Motor neuron (in vitro differentiated cells): ENCODE measurements at regions not wholly inside any gene's neighbourhood (a gene's known extent, or its start where the extent isn't known, plus 50 kb on each side); places are given as distances from the start of the nearest gene placed in this dataset.
"Not testable (repeated sequence)": the region's sequence is repeated elsewhere in the genome, so short reads cannot be mapped to it uniquely, and the experiment has no call there.

Experiments used
- ATAC-seq, 8 experiments: fragments of 200-7000 bp; cut with Tn5 transposase; replicated peaks in 6 of 8; 2 replicates each; pipeline ENCODE4 v1.8.0; 2021; ENCODE audit warnings: mild to moderate bottlenecking in 8 of 8, moderate library complexity in 8 of 8
- H3K27ac ChIP-seq, 2 donors: fragments of 250-450 bp; sonication (Bioruptor Pico); 2 replicates each; pipeline ENCODE4 v1.9.0; 2021; ENCODE audit warnings: antibody characterized with exemption in 2 of 2, mild to moderate bottlenecking in 2 of 2, moderate library complexity in 1 of 2
- H3K4me1 ChIP-seq, 2 donors: fragments of 250-450 bp; sonication (Bioruptor Pico); replicated peaks in 1 of 2; 2 replicates each; pipeline ENCODE4 v1.6.1; 2021; ENCODE audit warnings: antibody characterized with exemption in 2 of 2, mild to moderate bottlenecking in 2 of 2, moderate library complexity in 1 of 2
- H3K4me3 ChIP-seq, 5 donors: fragments of 250-450 bp; sonication (Bioruptor Pico); 2 replicates each; pipeline ENCODE4 v1.9.0; 2021; ENCODE audit warnings: antibody characterized with exemption in 5 of 5, mild to moderate bottlenecking in 5 of 5, moderate library complexity in 4 of 5
- WGBS, 10 experiments: fragments of 450-650 bp; shearing (Covaris generic); methylation state at CpG; one replicate each; pipeline ENCODE4 v1.0.0; 2022; 5-methylcytosine and 5-hydroxymethylcytosine counted together
- in situ Hi-C, 9 experiments: fragments of 400-800 bp; cut with MboI; loops; one replicate each; pipeline ENCODE4 v1.15.0; 2021; ENCODE audit warnings: low sequenced_read_pairs in 9 of 9, low pct_unique_long_range_greater_than_20kb in 2 of 9; ENCODE audit not compliant: unreplicated experiment in 9 of 9

DNA sequence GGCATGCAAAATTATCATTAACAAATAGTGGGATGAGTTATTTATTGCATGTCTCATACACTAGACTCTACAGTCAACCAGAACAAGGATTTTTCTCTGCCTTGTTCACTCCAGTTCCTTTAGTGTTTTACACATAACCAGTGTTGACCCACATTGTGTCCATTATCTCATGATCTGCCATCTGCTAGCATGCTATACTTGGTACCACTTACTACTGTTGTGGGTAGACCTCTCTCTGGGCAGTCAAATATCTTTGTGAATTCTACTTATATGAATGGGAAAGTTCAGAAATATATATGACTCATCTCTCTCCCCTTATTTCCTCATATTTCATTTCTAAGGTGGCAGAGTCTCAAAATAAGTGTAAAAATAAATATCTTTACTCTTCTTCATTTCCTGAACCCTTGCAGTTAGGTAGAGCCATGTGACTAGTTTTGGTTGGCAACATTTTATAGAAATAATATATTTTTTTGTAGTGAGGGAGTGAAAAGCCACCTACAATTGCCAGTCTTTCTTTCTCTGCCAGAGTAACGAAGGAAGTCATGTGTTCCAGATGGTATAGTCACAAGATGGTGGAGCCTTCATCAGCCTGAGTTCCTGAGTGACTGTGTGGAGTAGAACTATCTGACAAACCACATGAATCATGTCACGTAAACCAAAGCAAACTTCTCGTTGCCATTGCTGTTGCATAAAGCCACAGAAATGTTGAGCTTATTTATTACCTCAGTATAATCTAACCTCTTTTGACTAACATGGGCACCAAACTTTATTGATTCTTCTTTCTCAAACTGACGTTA, 704.0 kb downstream of the RNF144A start:
- ATAC-seq, result no peak
- 32 to 100% (median 87%) methylated on average over 1 to 4 of the region's 4 CpGs for WGBS, 10 experiments

DNA sequence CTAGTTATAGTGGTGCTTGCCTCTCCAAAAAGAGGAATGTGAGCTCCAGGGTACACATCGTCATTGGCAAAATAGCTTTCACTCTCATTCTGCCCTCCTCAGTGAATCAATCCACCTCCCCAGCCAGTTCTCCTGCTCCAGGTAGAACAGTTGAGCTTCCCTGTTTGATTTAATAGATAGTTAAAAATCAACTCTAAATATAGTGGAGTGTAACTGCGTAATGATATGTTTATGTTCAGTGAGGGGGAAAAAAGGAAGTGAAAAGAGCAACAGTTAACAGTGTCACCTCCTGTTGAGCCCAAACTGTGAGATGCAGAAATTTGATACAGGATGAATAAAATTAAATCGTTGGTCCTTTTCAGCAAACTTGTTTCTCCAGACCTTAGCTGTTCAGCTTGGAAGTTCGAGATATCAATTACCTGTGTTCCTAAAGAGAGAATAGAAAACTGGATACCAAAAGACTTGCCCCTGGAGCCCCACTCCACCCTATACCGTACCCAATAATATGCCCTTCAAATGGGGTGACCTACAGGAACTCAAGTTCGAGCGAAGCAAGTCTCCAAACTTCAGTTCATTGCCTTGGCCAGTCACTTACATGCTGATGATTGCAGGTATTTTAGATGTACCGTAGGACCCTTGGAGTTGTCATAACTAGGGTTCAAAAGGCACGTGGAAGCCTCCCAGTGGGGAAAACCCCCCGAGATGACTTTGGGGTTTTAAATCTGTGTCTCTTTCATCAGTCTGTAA, 708.4 kb downstream of the RNF144A start:
- no peak for ATAC-seq
- 26 to 100% (median 81%) methylated on average over 1 to 9 of the region's 10 CpGs for WGBS, 10 experiments
- in situ Hi-C loops, result no loop called here

More for the DNA sequence above, 704.0 kb downstream of the RNF144A start:
- no peaks in the 10 kb centered on the region for H3K4me1 ChIP-seq
- no peak overlapping the region for H3K4me3 ChIP-seq
- no peak overlapping the region for H3K27ac ChIP-seq
- in situ Hi-C loops, result no loop called here

DNA sequence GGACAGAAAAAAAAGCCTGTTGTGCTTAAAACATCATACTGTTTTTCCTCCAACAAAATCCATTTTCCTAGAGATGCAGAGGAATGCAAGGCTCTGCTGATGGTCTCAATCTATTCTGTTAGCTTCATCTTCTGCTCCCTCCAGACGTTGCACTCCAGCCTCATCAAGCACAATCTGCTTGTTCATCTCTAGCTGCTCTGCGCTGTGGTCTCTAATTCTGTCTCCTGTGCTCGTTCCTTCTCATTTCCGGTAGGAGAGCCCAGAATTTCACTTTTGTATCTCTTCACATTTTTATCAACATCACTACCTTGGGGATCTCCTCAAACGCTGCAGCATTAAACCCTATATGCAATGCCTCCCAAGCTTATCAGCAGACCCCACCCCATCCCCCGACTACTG, 708.9 kb downstream of the RNF144A start:
- no peak overlapping the region for H3K4me3 ChIP-seq
- WGBS, 10 experiments, result 50 to 100% (median 88%) methylated on average over 2 to 6 of the region's 6 CpGs
- H3K4me1 ChIP-seq, result peaks cover 0 to 8% of the 10 kb centered on the region in 2 donors
- no peak overlapping the region for H3K27ac ChIP-seq
- ATAC-seq, result no peak
- in situ Hi-C loops, result no loop called here

More for the DNA sequence above, 708.4 kb downstream of the RNF144A start:
- H3K4me1 ChIP-seq, result peaks cover 0 to 8% of the 10 kb centered on the region in 2 donors
- H3K27ac ChIP-seq, result no peak overlapping the region
- H3K4me3 ChIP-seq, result no peak overlapping the region

DNA sequence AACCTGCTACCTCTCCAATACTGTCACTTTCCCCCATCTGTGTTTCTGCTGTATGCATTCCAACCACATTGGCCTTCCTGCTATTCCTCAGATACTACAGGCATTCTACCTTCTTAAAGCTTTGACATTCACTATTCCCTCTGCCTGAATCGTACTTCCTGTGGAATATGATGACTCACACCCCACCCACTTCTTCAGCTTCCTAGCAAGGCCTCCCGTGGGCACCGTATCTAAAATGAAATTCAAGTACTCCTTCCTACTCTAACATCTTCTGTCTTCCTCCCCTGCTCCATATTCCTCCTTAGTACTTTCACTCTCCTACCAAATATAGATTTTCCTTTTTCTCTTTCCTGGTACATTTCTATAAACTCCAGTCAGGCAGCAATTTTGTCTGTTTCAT, 710.4 kb downstream of the RNF144A start:
- in situ Hi-C loops, result no loop called here
- Histone ChIP-seq H3K27ac (no peak overlapping the region), H3K4me3 (no peak overlapping the region), H3K4me1 (peaks cover 0 to 8% of the 10 kb centered on the region in 2 donors)
- ATAC-seq, result no peak
- WGBS, 10 experiments, result 0 to 92% (median 76%) methylated on average over 1 to 3 of the region's 3 CpGs; no CpG with 5 or more reads in 1 of the 10 experiments

DNA sequence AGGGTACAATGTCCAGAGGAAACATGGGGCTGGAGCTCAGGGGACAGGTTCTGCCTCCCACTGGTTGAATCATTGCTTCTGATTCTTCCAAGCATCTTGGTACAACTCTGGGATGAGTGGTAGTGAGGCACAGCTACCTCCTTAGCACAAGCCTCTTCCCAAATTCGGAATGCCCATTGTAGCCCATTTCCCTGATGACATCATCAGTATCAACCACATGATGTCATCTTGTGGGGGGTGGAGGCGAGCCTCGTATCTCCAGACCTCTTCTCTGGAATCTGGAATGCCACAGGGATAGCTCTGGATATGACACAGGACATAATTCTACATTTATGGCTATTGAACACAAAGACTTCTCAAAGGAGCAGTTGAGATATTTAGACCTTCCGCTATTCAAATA, 715.2 kb downstream of the RNF144A start:
- ATAC-seq, result no peak
- in situ Hi-C loops, result no loop called here

DNA sequence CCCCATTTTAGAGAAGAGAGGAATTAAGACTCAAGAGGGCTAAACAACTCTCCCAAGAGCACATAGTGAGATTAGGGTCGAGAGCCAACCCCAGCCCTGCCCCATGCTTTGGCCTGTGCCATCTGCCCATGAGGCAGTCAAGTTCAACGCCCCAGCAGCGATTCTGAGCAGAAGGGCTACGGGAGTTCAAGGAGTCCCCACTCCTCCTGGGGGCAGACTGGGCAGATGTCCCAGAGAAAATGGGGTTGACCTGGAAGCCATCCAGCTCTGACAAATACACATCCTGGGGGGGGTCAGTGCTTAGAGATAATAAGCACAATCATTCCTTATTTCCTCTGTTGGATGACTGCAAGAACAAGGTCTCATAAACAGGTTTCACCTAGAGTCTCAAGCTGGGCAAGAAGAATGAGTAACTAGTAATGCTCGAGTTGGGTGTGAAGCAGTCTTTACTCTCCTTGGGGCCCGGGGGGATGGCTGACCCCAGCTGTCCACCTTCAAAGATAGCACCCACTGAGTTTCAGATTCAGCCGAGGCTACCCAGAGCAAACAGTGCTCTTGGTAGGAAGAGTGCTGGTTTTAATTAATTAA, 716.4 kb downstream of the RNF144A start:
- H3K4me1 ChIP-seq, result peaks cover 15 to 28% of the 10 kb centered on the region in 2 donors
- no peak overlapping the region for H3K4me3 ChIP-seq
- WGBS, 10 experiments, result 50 to 100% (median 80%) methylated on average over 1 to 5 of the region's 7 CpGs; no CpG with 5 or more reads in 4 of the 10 experiments
- peak in 3 of 8 experiments; percentile 15 to 48 (median 19) for ATAC-seq
- in situ Hi-C loops, result no loop called here
- peak overlapping the region; percentile 1 to 14 for H3K27ac ChIP-seq

More for the DNA sequence above, 715.2 kb downstream of the RNF144A start:
- Histone ChIP-seq H3K4me1 (peaks cover 15 to 29% of the 10 kb centered on the region in 2 donors), H3K4me3 (no peak overlapping the region), H3K27ac (no peak overlapping the region)
- 38 to 100% (median 79%) methylated on average over 1 to 3 of the region's 4 CpGs; no CpG with 5 or more reads in 2 of the 10 experiments for WGBS, 10 experiments

DNA sequence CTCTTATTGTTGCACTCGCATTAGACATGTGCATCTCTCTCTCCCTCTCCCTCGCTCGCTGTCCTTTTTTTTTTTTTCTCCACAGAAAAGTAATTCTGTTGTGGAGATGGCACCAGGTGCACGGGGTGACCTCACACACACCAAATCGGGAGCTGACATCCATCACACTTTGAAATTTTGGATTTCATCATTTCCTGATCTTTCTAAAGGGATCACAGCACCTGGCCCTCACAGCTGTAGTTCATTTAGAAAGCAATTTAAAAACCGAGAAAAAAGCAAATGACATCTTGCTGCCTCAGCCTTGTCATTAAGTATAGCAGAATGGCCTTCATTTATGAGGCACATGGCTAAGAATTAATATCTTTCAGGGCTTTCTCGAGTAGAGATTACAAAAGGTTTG, 717.2 kb downstream of the RNF144A start:
- peak overlapping the region; percentile 55 to 60 for H3K27ac ChIP-seq
- peaks cover 15 to 20% of the 10 kb centered on the region in 2 donors for H3K4me1 ChIP-seq
- ATAC-seq, result peak in 5 of 8 experiments; percentile 83 to 95 (median 90)
- WGBS, 10 experiments, result 4 to 65% (median 25%) methylated on average over 1 to 7 of the region's 7 CpGs
- H3K4me3 ChIP-seq, result no peak overlapping the region
- in situ Hi-C loops, result no loop called here

DNA sequence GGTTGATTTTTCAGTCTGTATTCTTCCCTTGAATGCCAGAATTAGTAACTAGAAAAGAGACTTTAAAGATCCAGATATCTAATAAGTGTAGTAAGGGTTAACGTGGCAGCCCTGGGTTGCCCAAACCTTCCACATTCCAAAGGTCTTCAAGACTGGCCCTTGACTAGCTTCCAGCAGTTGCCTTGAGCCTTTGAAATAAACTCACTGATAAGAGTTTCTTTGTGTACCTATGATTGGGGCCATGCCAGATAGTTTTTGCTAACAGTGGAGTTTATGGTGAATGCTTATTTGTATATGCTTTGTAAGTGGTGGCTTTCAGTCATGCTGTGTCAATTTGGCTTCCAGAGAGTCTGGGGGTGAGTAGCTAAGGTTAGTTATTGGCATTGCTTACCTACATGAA, 722.3 kb downstream of the RNF144A start:
- 10 to 100% (median 67%) methylated on average over 1 of the region's 1 CpG; no CpG with 5 or more reads in 6 of the 10 experiments for whole genome bisulfite sequencing, 10 experiments
- ATAC-seq, result no peak
- in situ Hi-C loops, result no loop called here
- Histone ChIP-seq H3K4me3 (no peak overlapping the region), H3K27ac (no peak overlapping the region), H3K4me1 (peaks cover 6 to 10% of the 10 kb centered on the region in 2 donors)

DNA sequence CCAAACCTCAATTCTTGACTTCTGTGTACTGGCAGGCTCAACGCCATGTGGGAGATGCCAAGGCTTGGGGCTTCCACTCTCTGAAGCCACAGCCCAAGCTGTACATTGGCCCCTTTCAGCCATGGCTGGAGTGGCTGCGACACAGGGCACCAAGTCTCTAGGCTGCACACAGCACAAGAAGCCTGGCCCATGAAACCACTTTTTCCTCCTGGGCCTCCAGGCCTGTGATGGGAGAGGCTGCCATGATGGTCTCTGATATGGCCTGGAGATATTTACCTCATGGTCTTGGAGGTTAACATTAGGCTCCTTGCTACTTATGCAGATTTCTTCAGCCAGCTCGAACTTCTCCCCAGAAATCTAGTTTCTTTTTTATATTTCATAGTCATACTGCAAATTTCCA, 724.1 kb downstream of the RNF144A start:
- WGBS, 10 experiments, result 0 to 95% (median 55%) methylated on average over 1 to 3 of the region's 3 CpGs; no CpG with 5 or more reads in 4 of the 10 experiments
- in situ Hi-C loops, H3K4me1 ChIP-seq, H3K4me3 ChIP-seq, ATAC-seq, H3K27ac ChIP-seq: not testable (repeated sequence)

DNA sequence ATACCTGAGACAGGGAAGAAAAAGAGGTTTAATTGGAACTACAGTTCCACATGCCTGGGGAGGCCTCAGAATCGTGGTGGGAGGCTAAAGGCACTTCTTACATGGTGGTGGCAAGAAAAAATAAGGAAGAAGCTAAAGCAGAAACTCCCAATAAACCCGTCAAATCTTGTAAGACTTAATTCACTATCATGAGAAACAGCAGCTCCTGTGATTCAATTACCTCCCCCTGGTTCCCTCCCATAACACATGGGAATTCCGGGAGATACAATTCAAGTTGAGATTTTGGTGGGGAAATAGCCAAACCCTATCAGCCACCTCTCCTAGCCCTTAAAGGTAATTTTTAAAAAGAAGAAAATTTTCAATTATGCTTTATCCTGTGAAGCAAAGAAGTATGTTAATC, 728.8 kb downstream of the RNF144A start:
- H3K4me1 ChIP-seq, result no peaks in the 10 kb centered on the region
- no peak overlapping the region for H3K27ac ChIP-seq
- ATAC-seq, result no peak
- 32 to 100% (median 79%) methylated on average over 1 to 3 of the region's 3 CpGs; no CpG with 5 or more reads in 1 of the 10 experiments for WGBS, 10 experiments
- no peak overlapping the region for H3K4me3 ChIP-seq
- in situ Hi-C loops, result no loop called here

DNA sequence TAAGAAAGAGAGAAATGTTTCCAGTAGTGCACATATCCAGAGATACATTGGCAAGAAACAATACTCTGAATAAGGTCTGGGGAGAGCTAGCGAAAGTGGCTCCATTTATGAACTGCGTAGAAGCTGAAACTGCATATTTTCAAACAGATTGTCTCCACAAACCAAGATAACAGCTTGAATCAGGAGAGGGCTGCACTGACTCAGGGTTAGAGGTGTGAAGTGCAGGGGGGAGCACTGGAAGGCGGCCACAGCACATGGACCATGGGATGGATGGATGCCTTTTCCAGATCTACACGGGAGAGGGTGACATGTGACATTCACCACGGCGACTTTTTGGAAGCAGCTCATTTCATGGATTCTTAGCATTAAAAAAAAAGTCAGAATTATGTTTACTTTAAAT, 729.4 kb downstream of the RNF144A start:
- no peak for ATAC-seq
- Histone ChIP-seq H3K27ac (no peak overlapping the region), H3K4me3 (no peak overlapping the region), H3K4me1 (no peaks in the 10 kb centered on the region)
- 50 to 100% (median 96%) methylated on average over 1 to 6 of the region's 6 CpGs; no CpG with 5 or more reads in 1 of the 10 experiments for WGBS, 10 experiments
- in situ Hi-C loops, result no loop called here

DNA sequence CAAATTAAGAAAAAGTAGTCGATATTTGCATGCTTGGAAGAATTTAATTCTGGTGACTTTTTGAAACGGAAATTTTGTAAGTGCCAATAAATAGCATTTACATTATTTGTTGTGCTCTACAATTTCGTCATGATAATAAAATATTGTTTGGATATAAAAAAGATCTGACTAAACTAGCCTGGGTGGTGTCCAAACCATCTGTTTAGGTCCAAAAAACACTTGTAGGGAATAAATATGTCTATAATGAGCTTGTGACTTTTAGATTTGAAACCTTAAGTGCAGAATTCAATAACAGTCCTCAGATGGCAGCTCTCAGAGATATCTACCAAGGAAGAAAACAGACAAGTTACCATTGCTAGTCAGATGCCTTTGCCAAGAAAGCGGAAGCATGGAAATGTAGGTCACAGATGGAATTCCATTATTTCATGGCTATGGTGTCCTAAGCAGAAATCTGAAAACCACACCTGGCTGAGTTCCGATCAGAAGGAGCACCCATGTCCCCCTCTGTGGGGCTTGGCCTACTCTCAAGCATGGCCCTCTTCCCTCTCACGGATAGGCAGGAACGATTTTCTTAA, 731.1 kb downstream of the RNF144A start:
- in situ Hi-C loops, result no loop called here
- no peak for ATAC-seq
- no peak overlapping the region for H3K4me3 ChIP-seq
- H3K27ac ChIP-seq, result no peak overlapping the region
- H3K4me1 ChIP-seq, result no peaks in the 10 kb centered on the region
- WGBS, 10 experiments, result 9 to 100% (median 89%) methylated on average over 2 to 7 of the region's 7 CpGs
